GM12878 (cell line): ENCODE measurements at regions not wholly inside any gene's neighbourhood (a gene's known extent, or its start where the extent isn't known, plus 50 kb on each side); places are given as distances from the start of the nearest gene placed in this dataset.

Experiments
- ATAC-seq: fragments of 200-7000 bp; cut with Tn5 transposase; 3 replicates; pipeline ENCODE4 v1.9.1; 2020; ENCODE audit warnings: mild to moderate bottlenecking, moderate library complexity
- BruUV-seq: library from RNA; stranded (reverse); fragments of 400-500 nt; replicated peaks from 2 replicates; lab custom pipeline; 2021; lab: Mats Ljungman, UMichigan
- CTCF ChIA-PET: fragments of 300-600 bp; sonication (Branson Sonifier 250); formaldehyde crosslinking; extraction: SDS; loops from one replicate; lab custom pipeline; 2021; ENCODE audit warnings: inconsistent platforms; lab: Yijun Ruan, JAX
- POLR2A ChIA-PET: fragments of 350-600 bp; formaldehyde crosslinking; extraction: SDS; loops from one replicate; lab custom pipeline; 2021; ENCODE audit warnings: inconsistent platforms; lab: Charles Lee
- RAD21 ChIA-PET: fragments of 300-600 bp; sonication (Branson Sonifier 250); formaldehyde crosslinking; loops from one replicate; lab custom pipeline; 2023; ENCODE audit warnings: antibody characterized with exemption; ENCODE audit not compliant: unreplicated experiment; lab: Charles Lee
- SMC1A ChIA-PET: fragments of 300-600 bp; sonication (Branson Sonifier 250); formaldehyde crosslinking; loops from one replicate; lab custom pipeline; 2023; ENCODE audit not compliant: unreplicated experiment, uncharacterized antibody; lab: Charles Lee
- DNase-seq: peaks from one replicate; pipeline ENCODE4 v3.0.0-alpha.2; 2011; ENCODE audit warnings: low read depth, low spot score
- FAIRE-seq: peaks from 3 replicates; lab custom pipeline; 2011; peaks lifted over from hg19 to GRCh38; lab: Jason Lieb, UNC
- H2AFZ ChIP-seq: 2 replicates; pipeline ENCODE4 v1.6.0; 2011; ENCODE audit warnings: low read depth, low read length, control low read depth; ENCODE audit not compliant: control insufficient read depth
- H3K27ac ChIP-seq: 2 replicates; pipeline ENCODE4 v1.5.1; 2011; ENCODE audit warnings: control low read depth; ENCODE audit not compliant: control insufficient read depth, insufficient read depth
- H3K27me3 ChIP-seq, 2 experiments: replicated peaks in 1 of 2; 2 replicates each; pipeline versions ENCODE4 v1.6.0 to v1.6.1; 2011; ENCODE audit warnings: low read length in 1 of 2; ENCODE audit not compliant: control insufficient read depth in 2 of 2, insufficient read depth in 2 of 2
- H3K36me3 ChIP-seq, 2 experiments: 2 replicates each; pipeline ENCODE4 v1.5.1; 2011; ENCODE audit warnings: low read length in 1 of 2; ENCODE audit not compliant: control insufficient read depth in 2 of 2, insufficient read depth in 2 of 2
- H3K4me1 ChIP-seq: 2 replicates; pipeline ENCODE4 v1.6.1; 2011; ENCODE audit warnings: mild to moderate bottlenecking, low read length, moderate library complexity, mixed read lengths; ENCODE audit not compliant: control insufficient read depth, insufficient read depth
- H3K4me2 ChIP-seq: 2 replicates; pipeline ENCODE4 v1.6.0; 2011; ENCODE audit warnings: control low read depth; ENCODE audit not compliant: control insufficient read depth, insufficient read depth
- H3K4me3 ChIP-seq: fragments of 200-600 bp; sonication (generic); 2 replicates; pipeline ENCODE4 v1.5.1; 2016
- H3K79me2 ChIP-seq: 2 replicates; pipeline ENCODE4 v1.6.0; 2011; ENCODE audit warnings: low read length; ENCODE audit not compliant: control insufficient read depth, insufficient read depth
- H3K9ac ChIP-seq: 2 replicates; pipeline ENCODE4 v1.8.0; 2011; ENCODE audit warnings: low read length, control low read depth, mixed read lengths; ENCODE audit not compliant: control insufficient read depth, insufficient read depth
- H3K9me3 ChIP-seq: replicated peaks from 3 replicates; pipeline ENCODE4 v1.5.1; 2011; ENCODE audit warnings: mild to moderate bottlenecking, low read length; ENCODE audit not compliant: control insufficient read depth, insufficient read depth
- H4K20me1 ChIP-seq: 2 replicates; pipeline ENCODE4 v1.6.0; 2011; ENCODE audit not compliant: control insufficient read depth, insufficient read depth
- BCL3 ChIP-seq: IDR thresholded peaks from 2 replicates; pipeline ENCODE4 v1.6.1; 2011; ENCODE audit warnings: borderline replicate concordance, low read depth, mild to moderate bottlenecking, moderate library complexity, low read length; ENCODE audit not compliant: insufficient read depth, poor library complexity, severe bottlenecking
- IKZF2 ChIP-seq, 2 experiments: fragments of 450-650 bp; IDR thresholded peaks; 2 replicates each; pipeline ENCODE4 v1.6.1; 2017; ENCODE audit warnings: mild to moderate bottlenecking in 2 of 2, moderate library complexity in 2 of 2
- IRF5 ChIP-seq: fragments of 450-650 bp; IDR thresholded peaks from 2 replicates; pipeline ENCODE4 v1.6.1; 2017; ENCODE audit warnings: borderline replicate concordance
- NKRF ChIP-seq: fragments of 450-650 bp; conservative IDR thresholded peaks from 2 replicates; pipeline ENCODE4 v1.6.1; 2017; ENCODE audit warnings: mild to moderate bottlenecking, moderate library complexity
- PAX5 ChIP-seq: IDR thresholded peaks from 2 replicates; pipeline ENCODE4 v1.6.1; 2011; ENCODE audit warnings: low read depth, low read length, borderline replicate concordance
- RELA ChIP-seq: fragments of 450-650 bp; IDR thresholded peaks from 2 replicates; pipeline ENCODE4 v1.8.0; 2014; ENCODE audit warnings: borderline replicate concordance; ENCODE audit not compliant: partially characterized antibody
- RFX5 ChIP-seq: IDR thresholded peaks from 2 replicates; pipeline ENCODE4 v1.6.1; 2011; ENCODE audit warnings: low read depth, low read length, improper control_type of control experiment
- SMAD1 ChIP-seq: fragments of 450-650 bp; IDR thresholded peaks from 2 replicates; pipeline ENCODE4 v1.6.1; 2018; ENCODE audit warnings: mild to moderate bottlenecking, low read depth; ENCODE audit not compliant: partially characterized antibody
- TCF12 ChIP-seq: IDR thresholded peaks from 2 replicates; pipeline ENCODE4 v1.6.1; 2011; ENCODE audit warnings: low read depth, mild to moderate bottlenecking, low read length
- ZZZ3 ChIP-seq: IDR thresholded peaks from 2 replicates; pipeline ENCODE4 v1.6.1; 2011; ENCODE audit warnings: low read depth; ENCODE audit not compliant: control insufficient read depth, insufficient read length
- WGBS: methylation state at CpG from one replicate; pipeline ENCODE4 v1.1.6; 2016; ENCODE audit warnings: low lambda C conversion rate; ENCODE audit not compliant: insufficient replicate concordance, insufficient coverage; ENCODE audit errors: missing lambda C conversion rate; 5-methylcytosine and 5-hydroxymethylcytosine counted together
- in situ Hi-C: fragments of 300-500 bp; cut with MboI; formaldehyde crosslinking; loops from 9 replicates; pipeline ENCODE4 v1.14.3; 2018; ENCODE audit warnings: mixed read lengths
- intact Hi-C: fragments of 100-400 bp; cut with micrococcal nuclease; formaldehyde crosslinking; loops from one replicate; pipeline ENCODE4 v1.14.2; 2022; ENCODE audit not compliant: unreplicated experiment

- ATAC-seq (no peak), FAIRE-seq (no peak), DNase-seq (no peak)
- no peak overlapping the region for H3K9ac ChIP-seq
- ChIA-PET POLR2A (no interaction called here), SMC1A (no interaction called here), RAD21 (no interaction called here), CTCF (no interaction called here)
- H3K27ac ChIP-seq = no peak overlapping the region
- 21% methylated on average over 4 of the region's 4 CpGs for WGBS
- H3K4me2 ChIP-seq = no peak overlapping the region
- intact Hi-C loops (no loop called here), in situ Hi-C loops (no loop called here)
- H3K79me2 ChIP-seq = no peaks in the 10 kb centered on the region
- H3K27me3 ChIP-seq = no peaks in the 10 kb centered on the region
- no peaks in the 10 kb centered on the region for H3K36me3 ChIP-seq
- H3K4me1 ChIP-seq = no peaks in the 10 kb centered on the region
- H3K4me3 ChIP-seq = no peak overlapping the region
- H4K20me1 ChIP-seq = no peaks in the 10 kb centered on the region
- H2AFZ ChIP-seq = no peak overlapping the region
- H3K9me3 ChIP-seq = no peaks in the 10 kb centered on the region
- no TSS peak for BruUV-seq
- TF ChIP-seq IKZF2 (IDR thresholded peaks at IDR 0.05) (no peak), PAX5 (peak; percentile 23; the same call in 1 of the 2 replicates), RFX5 (no peak), IRF5 (no peak)
These were observed 671.7 kb upstream of the ROBO1 start for GRCh38 chr3:80439490-80439889.

- ATAC-seq = no peak
- no peak overlapping the region for H3K4me3 ChIP-seq
- ChIA-PET POLR2A (no interaction called here), CTCF (no interaction called here), RAD21 (no interaction called here), SMC1A (no interaction called here)
- BruUV-seq = no TSS peak
- intact Hi-C loops (no loop called here), in situ Hi-C loops (no loop called here)
- H2AFZ ChIP-seq = no peak overlapping the region
- no peaks in the 10 kb centered on the region for H3K27me3 ChIP-seq
- no peak overlapping the region for H3K9ac ChIP-seq
- no peaks in the 10 kb centered on the region for H4K20me1 ChIP-seq
- H3K27ac ChIP-seq = no peak overlapping the region
- H3K36me3 ChIP-seq = no peaks in the 10 kb centered on the region
- no peaks in the 10 kb centered on the region for H3K4me1 ChIP-seq
- no peak for DNase-seq
- FAIRE-seq = no peak
- no peaks in the 10 kb centered on the region for H3K79me2 ChIP-seq
- 33% methylated on average over 3 of the region's 3 CpGs for WGBS
- no peak overlapping the region for H3K4me2 ChIP-seq
- H3K9me3 ChIP-seq = no peaks in the 10 kb centered on the region
- TF ChIP-seq BCL3 (no peak), NKRF (no peak), ZZZ3 (no peak), RELA (no peak), SMAD1 (no peak), TCF12 (no peak)
These were observed 666.6 kb upstream of the ROBO1 start for GRCh38 chr3:80434366-80434765.
